HEK293 (cell line): ENCODE measurements at regions not wholly inside any gene's neighbourhood (a gene's known extent, or its start where the extent isn't known, plus 50 kb on each side); places are given as distances from the start of the nearest gene placed in this dataset.
A peak's percentile ranks its signal among the peaks of the same experiment; 100 is the strongest.

Experiments
- BCL11A ChIP-seq: fragments of 450-650 bp; formaldehyde crosslinking; IDR thresholded peaks from 2 replicates; pipeline ENCODE4 v1.5.1; 2016; ENCODE audit warnings: low read depth, missing biosample characterization, missing genetic modification characterization
- KLF1 ChIP-seq: fragments of 450-650 bp; formaldehyde crosslinking; IDR thresholded peaks from 2 replicates; pipeline ENCODE4 v1.5.1; 2016; ENCODE audit warnings: missing biosample characterization, missing genetic modification characterization
- KLF9 ChIP-seq: fragments of 450-650 bp; formaldehyde crosslinking; IDR thresholded peaks from 2 replicates; pipeline ENCODE4 v1.5.1; 2016; ENCODE audit warnings: missing biosample characterization, missing genetic modification characterization, low read depth
- SP3 ChIP-seq: fragments of 450-650 bp; formaldehyde crosslinking; IDR thresholded peaks from 2 replicates; pipeline ENCODE4 v1.5.1; 2016; ENCODE audit warnings: missing biosample characterization, missing genetic modification characterization
- ZBTB7A ChIP-seq: fragments of 450-650 bp; formaldehyde crosslinking; IDR thresholded peaks from 2 replicates; pipeline ENCODE4 v1.5.1; 2016; ENCODE audit warnings: low read depth, missing biosample characterization, missing genetic modification characterization
- ZNF518A ChIP-seq: fragments of 450-650 bp; formaldehyde crosslinking; conservative IDR thresholded peaks from 2 replicates; pipeline ENCODE4 v1.5.1; 2016; ENCODE audit warnings: low read depth, missing biosample characterization, missing genetic modification characterization
- ZNF521 ChIP-seq: fragments of 450-650 bp; formaldehyde crosslinking; IDR thresholded peaks from 2 replicates; pipeline ENCODE4 v1.5.1; 2017; ENCODE audit warnings: missing biosample characterization, mild to moderate bottlenecking, missing genetic modification characterization
- ZNF571 ChIP-seq: fragments of 450-650 bp; formaldehyde crosslinking; IDR thresholded peaks from 2 replicates; pipeline ENCODE4 v1.5.0; 2017; ENCODE audit warnings: missing biosample characterization, missing genetic modification characterization
- ZNF623 ChIP-seq: fragments of 450-650 bp; formaldehyde crosslinking; IDR thresholded peaks from 2 replicates; pipeline ENCODE4 v1.5.1; 2016; ENCODE audit warnings: missing biosample characterization, missing genetic modification characterization
- ZNF645 ChIP-seq: fragments of 450-650 bp; formaldehyde crosslinking; IDR thresholded peaks from 2 replicates; pipeline ENCODE4; 2016; ENCODE audit warnings: missing biosample characterization, missing genetic modification characterization
- ZNF670 ChIP-seq: fragments of 450-650 bp; formaldehyde crosslinking; IDR thresholded peaks from 2 replicates; pipeline ENCODE4 v1.5.1; 2016; ENCODE audit warnings: missing biosample characterization, missing genetic modification characterization, low read depth
- ZNF704 ChIP-seq: fragments of 450-650 bp; formaldehyde crosslinking; IDR thresholded peaks from 2 replicates; pipeline ENCODE4 v1.5.1; 2016; ENCODE audit warnings: missing biosample characterization, missing genetic modification characterization
- ZNF785 ChIP-seq: fragments of 450-650 bp; formaldehyde crosslinking; IDR thresholded peaks from 2 replicates; pipeline ENCODE4 v1.5.1; 2016; ENCODE audit warnings: missing biosample characterization, missing genetic modification characterization
- ZNF791 ChIP-seq: fragments of 450-650 bp; formaldehyde crosslinking; IDR thresholded peaks from 2 replicates; pipeline ENCODE4 v1.5.1; 2016; ENCODE audit warnings: missing biosample characterization, missing genetic modification characterization
- ZSCAN4 ChIP-seq: fragments of 450-650 bp; formaldehyde crosslinking; IDR thresholded peaks from 2 replicates; pipeline ENCODE4 v1.5.1; 2017; ENCODE audit warnings: missing biosample characterization, missing genetic modification characterization
- TF ChIP-seq, protein P1 (sequence below): fragments of 450-650 bp; formaldehyde crosslinking; IDR thresholded peaks from 2 replicates; pipeline ENCODE4 v1.5.1; 2016; ENCODE audit warnings: missing biosample characterization, missing genetic modification characterization
- TF ChIP-seq, protein P2 (sequence below): fragments of 450-650 bp; formaldehyde crosslinking; conservative IDR thresholded peaks from 2 replicates; pipeline ENCODE4 v1.5.1; 2016; ENCODE audit warnings: low read depth, missing biosample characterization, missing genetic modification characterization
- TF ChIP-seq, protein P3 (sequence below): fragments of 450-650 bp; formaldehyde crosslinking; IDR thresholded peaks from 2 replicates; pipeline ENCODE4 v1.5.1; 2016; ENCODE audit warnings: missing biosample characterization, missing genetic modification characterization
- TF ChIP-seq, protein P4 (sequence below): fragments of 450-650 bp; formaldehyde crosslinking; IDR thresholded peaks from 2 replicates; pipeline ENCODE4 v1.5.1; 2016; ENCODE audit warnings: missing biosample characterization, missing genetic modification characterization
- TF ChIP-seq, protein P5 (sequence below): fragments of 450-650 bp; formaldehyde crosslinking; IDR thresholded peaks from 2 replicates; pipeline ENCODE4 v1.5.1; 2016; ENCODE audit warnings: missing biosample characterization, missing genetic modification characterization

GRCh38 chr6:21749754-21750153, 156.2 kb downstream of the SOX4 start (continued):
- TF ChIP-seq, protein P1, sequence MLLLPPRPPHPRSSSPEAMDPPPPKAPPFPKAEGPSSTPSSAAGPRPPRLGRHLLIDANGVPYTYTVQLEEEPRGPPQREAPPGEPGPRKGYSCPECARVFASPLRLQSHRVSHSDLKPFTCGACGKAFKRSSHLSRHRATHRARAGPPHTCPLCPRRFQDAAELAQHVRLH: peak; percentile 91
- TF ChIP-seq ZNF791 (no peak), ZNF521 (tag by site-specific recombination) (no peak), ZNF645 (tag by site-specific recombination) (no peak), SP3 (tag by site-specific recombination) (no peak), BCL11A (tag by site-specific recombination) (peak; percentile 93; the same call in 1 of the 2 replicates), ZNF704 (no peak), ZNF623 (no peak), KLF9 (tag by site-specific recombination) (no peak), ZSCAN4 (tag by site-specific recombination) (no peak), KLF1 (tag by site-specific recombination) (peak; percentile 43; the same call in 1 of the 2 replicates), ZNF670 (no peak), ZBTB7A (tag by site-specific recombination) (no peak), ZNF571 (tag by site-specific recombination) (no peak), ZNF785 (tag by site-specific recombination) (no peak), ZNF518A (tag by site-specific recombination) (no peak)
- TF ChIP-seq, protein P2, sequence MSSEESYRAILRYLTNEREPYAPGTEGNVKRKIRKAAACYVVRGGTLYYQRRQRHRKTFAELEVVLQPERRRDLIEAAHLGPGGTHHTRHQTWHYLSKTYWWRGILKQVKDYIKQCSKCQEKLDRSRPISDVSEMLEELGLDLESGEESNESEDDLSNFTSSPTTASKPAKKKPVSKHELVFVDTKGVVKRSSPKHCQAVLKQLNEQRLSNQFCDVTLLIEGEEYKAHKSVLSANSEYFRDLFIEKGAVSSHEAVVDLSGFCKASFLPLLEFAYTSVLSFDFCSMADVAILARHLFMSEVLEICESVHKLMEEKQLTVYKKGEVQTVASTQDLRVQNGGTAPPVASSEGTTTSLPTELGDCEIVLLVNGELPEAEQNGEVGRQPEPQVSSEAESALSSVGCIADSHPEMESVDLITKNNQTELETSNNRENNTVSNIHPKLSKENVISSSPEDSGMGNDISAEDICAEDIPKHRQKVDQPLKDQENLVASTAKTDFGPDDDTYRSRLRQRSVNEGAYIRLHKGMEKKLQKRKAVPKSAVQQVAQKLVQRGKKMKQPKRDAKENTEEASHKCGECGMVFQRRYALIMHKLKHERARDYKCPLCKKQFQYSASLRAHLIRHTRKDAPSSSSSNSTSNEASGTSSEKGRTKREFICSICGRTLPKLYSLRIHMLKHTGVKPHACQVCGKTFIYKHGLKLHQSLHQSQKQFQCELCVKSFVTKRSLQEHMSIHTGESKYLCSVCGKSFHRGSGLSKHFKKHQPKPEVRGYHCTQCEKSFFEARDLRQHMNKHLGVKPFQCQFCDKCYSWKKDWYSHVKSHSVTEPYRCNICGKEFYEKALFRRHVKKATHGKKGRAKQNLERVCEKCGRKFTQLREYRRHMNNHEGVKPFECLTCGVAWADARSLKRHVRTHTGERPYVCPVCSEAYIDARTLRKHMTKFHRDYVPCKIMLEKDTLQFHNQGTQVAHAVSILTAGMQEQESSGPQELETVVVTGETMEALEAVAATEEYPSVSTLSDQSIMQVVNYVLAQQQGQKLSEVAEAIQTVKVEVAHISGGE (tag by site-specific recombination): no peak
- TF ChIP-seq, protein P3, sequence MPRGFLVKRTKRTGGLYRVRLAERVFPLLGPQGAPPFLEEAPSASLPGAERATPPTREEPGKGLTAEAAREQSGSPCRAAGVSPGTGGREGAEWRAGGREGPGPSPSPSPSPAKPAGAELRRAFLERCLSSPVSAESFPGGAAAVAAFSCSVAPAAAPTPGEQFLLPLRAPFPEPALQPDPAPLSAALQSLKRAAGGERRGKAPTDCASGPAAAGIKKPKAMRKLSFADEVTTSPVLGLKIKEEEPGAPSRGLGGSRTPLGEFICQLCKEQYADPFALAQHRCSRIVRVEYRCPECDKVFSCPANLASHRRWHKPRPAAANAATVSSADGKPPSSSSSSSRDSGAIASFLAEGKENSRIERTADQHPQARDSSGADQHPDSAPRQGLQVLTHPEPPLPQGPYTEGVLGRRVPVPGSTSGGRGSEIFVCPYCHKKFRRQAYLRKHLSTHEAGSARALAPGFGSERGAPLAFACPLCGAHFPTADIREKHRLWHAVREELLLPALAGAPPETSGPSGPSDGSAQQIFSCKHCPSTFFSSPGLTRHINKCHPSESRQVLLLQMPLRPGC (tag by site-specific recombination): peak; percentile 92
- TF ChIP-seq, protein P4, sequence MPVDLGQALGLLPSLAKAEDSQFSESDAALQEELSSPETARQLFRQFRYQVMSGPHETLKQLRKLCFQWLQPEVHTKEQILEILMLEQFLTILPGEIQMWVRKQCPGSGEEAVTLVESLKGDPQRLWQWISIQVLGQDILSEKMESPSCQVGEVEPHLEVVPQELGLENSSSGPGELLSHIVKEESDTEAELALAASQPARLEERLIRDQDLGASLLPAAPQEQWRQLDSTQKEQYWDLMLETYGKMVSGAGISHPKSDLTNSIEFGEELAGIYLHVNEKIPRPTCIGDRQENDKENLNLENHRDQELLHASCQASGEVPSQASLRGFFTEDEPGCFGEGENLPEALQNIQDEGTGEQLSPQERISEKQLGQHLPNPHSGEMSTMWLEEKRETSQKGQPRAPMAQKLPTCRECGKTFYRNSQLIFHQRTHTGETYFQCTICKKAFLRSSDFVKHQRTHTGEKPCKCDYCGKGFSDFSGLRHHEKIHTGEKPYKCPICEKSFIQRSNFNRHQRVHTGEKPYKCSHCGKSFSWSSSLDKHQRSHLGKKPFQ (tag by site-specific recombination): peak; percentile 80
- TF ChIP-seq, protein P5, sequence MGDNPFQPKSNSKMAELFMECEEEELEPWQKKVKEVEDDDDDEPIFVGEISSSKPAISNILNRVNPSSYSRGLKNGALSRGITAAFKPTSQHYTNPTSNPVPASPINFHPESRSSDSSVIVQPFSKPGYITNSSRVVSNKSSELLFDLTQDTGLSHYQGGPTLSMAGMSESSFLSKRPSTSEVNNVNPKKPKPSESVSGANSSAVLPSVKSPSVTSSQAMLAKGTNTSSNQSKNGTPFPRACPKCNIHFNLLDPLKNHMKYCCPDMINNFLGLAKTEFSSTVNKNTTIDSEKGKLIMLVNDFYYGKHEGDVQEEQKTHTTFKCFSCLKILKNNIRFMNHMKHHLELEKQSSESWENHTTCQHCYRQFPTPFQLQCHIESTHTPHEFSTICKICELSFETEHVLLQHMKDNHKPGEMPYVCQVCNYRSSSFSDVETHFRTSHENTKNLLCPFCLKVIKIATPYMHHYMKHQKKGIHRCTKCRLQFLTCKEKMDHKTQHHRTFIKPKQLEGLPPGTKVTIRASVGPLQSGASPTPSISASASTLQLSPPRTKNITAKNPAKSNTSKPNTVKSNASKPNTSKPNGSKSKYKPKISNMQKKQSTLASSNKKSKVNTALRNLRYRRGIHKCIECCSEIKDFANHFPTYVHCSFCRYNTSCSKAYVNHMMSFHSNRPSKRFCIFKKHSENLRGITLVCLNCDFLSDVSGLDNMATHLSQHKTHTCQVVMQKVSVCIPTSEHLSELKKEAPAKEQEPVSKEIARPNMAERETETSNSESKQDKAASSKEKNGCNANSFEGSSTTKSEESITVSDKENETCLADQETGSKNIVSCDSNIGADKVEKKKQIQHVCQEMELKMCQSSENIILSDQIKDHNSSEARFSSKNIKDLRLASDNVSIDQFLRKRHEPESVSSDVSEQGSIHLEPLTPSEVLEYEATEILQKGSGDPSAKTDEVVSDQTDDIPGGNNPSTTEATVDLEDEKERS: no peak
